Neural cell (in vitro differentiated cells): ENCODE measurements at regions not wholly inside any gene's neighbourhood (a gene's known extent, or its start where the extent isn't known, plus 50 kb on each side); places are given as distances from the start of the nearest gene placed in this dataset.

ENCODE experiments used
- MXI1 ChIP-seq: fragments of 450-650 bp; conservative IDR thresholded peaks from 2 replicates; pipeline ENCODE4 v1.6.1; 2014; ENCODE audit warnings: antibody characterized with exemption, mild to moderate bottlenecking; ENCODE audit not compliant: poor library complexity, severe bottlenecking
- TAF1 ChIP-seq: IDR thresholded peaks from 2 replicates; pipeline ENCODE4 v1.6.1; 2012; ENCODE audit warnings: low read depth
- TF ChIP-seq, protein P1 (sequence below): fragments of 450-650 bp; IDR thresholded peaks from 2 replicates; pipeline ENCODE4 v1.5.1; 2014; ENCODE audit warnings: antibody characterized with exemption, mild to moderate bottlenecking, moderate library complexity; ENCODE audit not compliant: poor library complexity, severe bottlenecking

DNA sequence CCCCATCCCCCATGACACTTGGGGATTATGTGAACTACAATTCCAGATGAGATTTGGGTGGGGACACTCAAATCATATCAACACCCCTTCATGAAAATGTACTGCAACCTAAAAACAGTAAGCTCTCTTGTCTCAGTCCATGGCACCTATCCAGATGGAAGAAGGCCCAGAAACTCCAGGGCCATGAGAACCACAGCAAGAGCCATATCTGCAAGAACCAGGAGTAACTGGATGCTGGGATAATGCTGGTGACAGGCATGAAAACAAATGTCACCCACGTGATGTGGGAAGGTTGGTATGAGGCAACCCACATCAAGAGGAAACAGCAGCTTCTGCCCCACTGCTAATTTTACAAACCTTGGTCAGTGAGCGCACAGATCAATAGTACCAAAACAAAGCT lies 400.1 kb upstream of the ERCC4 start:
- no peak for TF ChIP-seq TAF1
- TF ChIP-seq, protein P1, sequence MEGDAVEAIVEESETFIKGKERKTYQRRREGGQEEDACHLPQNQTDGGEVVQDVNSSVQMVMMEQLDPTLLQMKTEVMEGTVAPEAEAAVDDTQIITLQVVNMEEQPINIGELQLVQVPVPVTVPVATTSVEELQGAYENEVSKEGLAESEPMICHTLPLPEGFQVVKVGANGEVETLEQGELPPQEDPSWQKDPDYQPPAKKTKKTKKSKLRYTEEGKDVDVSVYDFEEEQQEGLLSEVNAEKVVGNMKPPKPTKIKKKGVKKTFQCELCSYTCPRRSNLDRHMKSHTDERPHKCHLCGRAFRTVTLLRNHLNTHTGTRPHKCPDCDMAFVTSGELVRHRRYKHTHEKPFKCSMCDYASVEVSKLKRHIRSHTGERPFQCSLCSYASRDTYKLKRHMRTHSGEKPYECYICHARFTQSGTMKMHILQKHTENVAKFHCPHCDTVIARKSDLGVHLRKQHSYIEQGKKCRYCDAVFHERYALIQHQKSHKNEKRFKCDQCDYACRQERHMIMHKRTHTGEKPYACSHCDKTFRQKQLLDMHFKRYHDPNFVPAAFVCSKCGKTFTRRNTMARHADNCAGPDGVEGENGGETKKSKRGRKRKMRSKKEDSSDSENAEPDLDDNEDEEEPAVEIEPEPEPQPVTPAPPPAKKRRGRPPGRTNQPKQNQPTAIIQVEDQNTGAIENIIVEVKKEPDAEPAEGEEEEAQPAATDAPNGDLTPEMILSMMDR: no peak
- no peak for TF ChIP-seq MXI1
